Common myeloid progenitor, CD34-positive (primary cell): ENCODE measurements at regions not wholly inside any gene's neighbourhood (a gene's known extent, or its start where the extent isn't known, plus 50 kb on each side); places are given as distances from the start of the nearest gene placed in this dataset.

ENCODE experiments used
- CTCF ChIA-PET: fragments of 350-600 bp; sonication (Branson Sonifier 250); formaldehyde crosslinking; loops from one replicate; lab custom pipeline; 2021; ENCODE audit warnings: antibody characterized with exemption; lab: Charles Lee
- POLR2A ChIA-PET: fragments of 350-600 bp; sonication (Branson Sonifier 250); formaldehyde crosslinking; loops from one replicate; lab custom pipeline; 2021; ENCODE audit warnings: antibody characterized with exemption; lab: Charles Lee
- DNase-seq, 3 donors: peaks; one replicate each; pipeline versions ENCODE4 v3.0.0 to v3.0.0-alpha.2; 2013
- H3K27ac ChIP-seq, 2 experiments: 1 replicate in 1 of 2; 2 replicates in 1 of 2; pipeline ENCODE4 v1.7.0; 2013; ENCODE audit warnings: inconsistent platforms in 2 of 2, low read length in 2 of 2, mild to moderate bottlenecking in 2 of 2, low read depth in 1 of 2, moderate library complexity in 1 of 2; ENCODE audit not compliant: severe bottlenecking in 2 of 2, insufficient read depth in 1 of 2, poor library complexity in 1 of 2
- H3K27me3 ChIP-seq, 5 experiments: replicated peaks in 2 of 5; 1 replicate in 3 of 5; 2 replicates in 2 of 5; pipeline versions ENCODE4 v1.6.1 to v1.7.0; 2013; ENCODE audit warnings: low read length in 4 of 5, mild to moderate bottlenecking in 2 of 5, moderate library complexity in 2 of 5, inconsistent platforms in 1 of 5; ENCODE audit not compliant: insufficient read depth in 5 of 5, control insufficient read depth in 4 of 5
- H3K36me3 ChIP-seq, 4 experiments: 1 replicate in 2 of 4; 2 replicates in 2 of 4; pipeline versions ENCODE4 v1.6.1 to v1.7.0; 2013; ENCODE audit warnings: low read length in 3 of 4, control low read depth in 1 of 4, mild to moderate bottlenecking in 1 of 4; ENCODE audit not compliant: control insufficient read depth in 4 of 4, insufficient read depth in 4 of 4
- H3K4me1 ChIP-seq, 4 experiments: 1 replicate in 3 of 4; 2 replicates in 1 of 4; pipeline versions ENCODE4 v1.6.1 to v1.7.1; 2013; ENCODE audit warnings: low read length in 3 of 4, mild to moderate bottlenecking in 3 of 4, control low read depth in 1 of 4, inconsistent platforms in 1 of 4, moderate library complexity in 1 of 4; ENCODE audit not compliant: control insufficient read depth in 4 of 4, insufficient read depth in 4 of 4; ENCODE audit errors: control extremely low read depth in 1 of 4
- H3K4me3 ChIP-seq, 7 experiments: 1 replicate in 4 of 7; 2 replicates in 3 of 7; pipeline versions ENCODE4 v1.5.1 to v1.7.0; 2013; ENCODE audit warnings: mild to moderate bottlenecking in 7 of 7, low read length in 6 of 7, moderate library complexity in 6 of 7, inconsistent platforms in 2 of 7, low read depth in 2 of 7, control low read depth in 1 of 7; ENCODE audit not compliant: insufficient read depth in 4 of 7, control insufficient read depth in 1 of 7; ENCODE audit errors: extremely low read depth in 1 of 7
- H3K9me3 ChIP-seq, 5 experiments: 1 replicate in 4 of 5; 2 replicates in 1 of 5; pipeline versions ENCODE4 v1.6.1 to v1.7.1; 2013; ENCODE audit warnings: low read length in 4 of 5, mild to moderate bottlenecking in 2 of 5, inconsistent platforms in 1 of 5, low read depth in 1 of 5, moderate library complexity in 1 of 5; ENCODE audit not compliant: control insufficient read depth in 4 of 5, insufficient read depth in 2 of 5; ENCODE audit errors: control extremely low read depth in 1 of 5
- WGBS: methylation state at CpG from one replicate; pipeline ENCODE4 v1.1.5; 2013; ENCODE audit not compliant: insufficient coverage; 5-methylcytosine and 5-hydroxymethylcytosine counted together

DNA sequence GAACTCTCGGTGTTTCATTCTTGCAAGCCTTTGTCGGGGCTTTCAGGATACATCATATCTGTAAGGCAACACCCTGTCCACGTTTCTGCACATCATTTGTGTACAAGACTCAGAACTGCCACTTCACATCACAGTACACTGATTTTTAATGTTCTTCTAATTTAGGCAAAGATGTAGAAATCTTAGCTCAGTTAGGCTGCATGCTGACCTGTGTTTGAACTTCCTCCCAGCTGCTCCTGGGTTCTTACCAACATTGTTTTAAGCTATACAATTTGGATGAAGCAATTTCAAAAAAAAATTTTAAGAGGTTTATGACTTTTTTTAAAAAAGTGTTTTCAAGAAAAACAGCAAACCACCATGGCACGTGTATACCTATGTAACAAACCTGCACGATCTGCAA, 1047.9 kb upstream of the SLC10A2 start:
- H3K27ac ChIP-seq: no peak overlapping the region
- H3K36me3 ChIP-seq: no peaks in the 10 kb centered on the region
- DNase-seq: no peak
- H3K4me3 ChIP-seq: no peak overlapping the region
- CTCF ChIA-PET: no interaction called here
- H3K27me3 ChIP-seq: no peaks in the 10 kb centered on the region
- POLR2A ChIA-PET: no interaction called here
- no peaks in the 10 kb centered on the region for H3K4me1 ChIP-seq
- WGBS: 83% methylated on average over 3 of the region's 5 CpGs
- peaks cover 0 to 2% (median 0%) of the 10 kb centered on the region in 5 experiments for H3K9me3 ChIP-seq

DNA sequence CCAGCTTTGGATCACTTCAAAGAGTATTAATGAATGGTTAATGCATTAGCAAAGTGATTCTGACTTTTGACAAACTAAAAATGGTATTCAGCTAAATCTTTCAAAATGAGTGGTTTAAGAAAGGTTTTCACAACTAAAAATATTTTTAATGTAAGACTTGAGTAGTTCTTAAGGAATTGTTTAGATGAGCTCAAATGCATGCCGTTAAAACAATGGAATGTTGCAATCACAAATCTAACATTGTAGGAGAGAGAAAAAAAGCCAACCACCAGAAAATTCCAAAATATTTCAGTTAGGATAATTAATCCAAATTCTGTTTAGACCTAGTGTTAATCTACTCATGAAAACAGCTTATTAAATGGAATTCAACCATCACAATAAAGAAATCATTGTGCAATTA, 1044.8 kb upstream of the SLC10A2 start:
- H3K4me1 ChIP-seq: no peaks in the 10 kb centered on the region
- CTCF ChIA-PET: no interaction called here
- H3K9me3 ChIP-seq: peaks cover 0 to 2% (median 0%) of the 10 kb centered on the region in 5 experiments
- H3K36me3 ChIP-seq: no peaks in the 10 kb centered on the region
- DNase-seq: no peak
- no CpG with 5 or more reads among the region's 1 CpG for WGBS
- H3K4me3 ChIP-seq: no peak overlapping the region
- no peak overlapping the region for H3K27ac ChIP-seq
- POLR2A ChIA-PET: no interaction called here
- H3K27me3 ChIP-seq: no peaks in the 10 kb centered on the region

GRCh38 chr13:104106705-104107393, 1040.6 kb upstream of the SLC10A2 start:
- H3K4me1 ChIP-seq: no peaks in the 10 kb centered on the region
- no peak overlapping the region for H3K27ac ChIP-seq
- DNase-seq: no peak
- H3K4me3 ChIP-seq: no peak overlapping the region
- ChIA-PET POLR2A (no interaction called here), CTCF (no interaction called here)
- H3K27me3 ChIP-seq: no peaks in the 10 kb centered on the region
- 95% methylated on average over 4 of the region's 9 CpGs for WGBS
- H3K9me3 ChIP-seq: peaks cover 0 to 2% (median 0%) of the 10 kb centered on the region in 5 experiments
- no peaks in the 10 kb centered on the region for H3K36me3 ChIP-seq

DNA sequence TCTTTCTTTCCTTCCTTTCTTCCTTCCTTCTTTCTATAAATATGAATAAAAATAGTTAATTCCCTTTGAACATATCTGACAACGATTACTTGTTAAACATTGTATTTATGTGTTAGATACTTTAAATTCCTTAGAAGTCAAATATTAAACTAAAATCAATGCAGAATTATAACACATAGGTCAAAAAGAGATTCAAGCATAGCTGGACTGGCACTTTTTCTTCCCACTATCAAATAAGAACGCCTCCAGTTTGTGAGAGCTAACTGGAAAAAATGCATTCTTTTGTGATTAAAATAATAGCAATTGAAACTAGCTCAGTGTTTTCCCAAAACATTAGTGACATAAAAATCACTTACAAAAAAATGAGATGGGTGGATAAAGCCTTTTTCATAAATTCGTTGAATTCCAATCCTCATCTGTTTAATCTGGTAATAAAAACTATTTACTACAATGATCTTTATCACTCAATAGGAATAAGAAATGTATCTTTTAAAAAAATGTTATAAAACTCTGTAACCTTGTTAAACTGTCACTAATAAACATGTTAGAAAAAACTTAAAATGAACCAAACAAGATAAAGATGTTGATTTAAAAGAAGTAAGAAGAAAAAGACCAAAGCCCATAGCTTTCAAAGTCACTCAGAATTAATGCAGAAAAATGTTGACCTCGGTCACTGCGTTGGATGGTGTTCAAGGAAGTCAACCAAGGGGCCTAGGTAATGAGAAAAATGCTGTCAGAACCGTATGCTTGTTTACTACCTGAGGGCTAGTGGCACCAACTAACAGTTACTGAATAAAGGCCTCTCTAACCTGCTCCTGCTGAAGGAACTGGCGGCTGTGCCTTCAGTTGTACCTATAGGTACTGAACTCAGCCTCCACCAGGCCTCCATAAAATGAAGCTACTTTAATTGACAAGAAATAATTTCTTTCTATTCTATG, 1039.5 kb upstream of the SLC10A2 start:
- Histone ChIP-seq H3K9me3 (peaks cover 0 to 2% (median 0%) of the 10 kb centered on the region in 5 experiments), H3K27me3 (no peaks in the 10 kb centered on the region), H3K4me3 (no peak overlapping the region), H3K36me3 (no peaks in the 10 kb centered on the region), H3K27ac (no peak overlapping the region), H3K4me1 (no peaks in the 10 kb centered on the region)
- POLR2A ChIA-PET: no interaction called here
- WGBS: 95% methylated on average over 4 of the region's 7 CpGs
- CTCF ChIA-PET: no interaction called here
- DNase-seq: no peak

DNA sequence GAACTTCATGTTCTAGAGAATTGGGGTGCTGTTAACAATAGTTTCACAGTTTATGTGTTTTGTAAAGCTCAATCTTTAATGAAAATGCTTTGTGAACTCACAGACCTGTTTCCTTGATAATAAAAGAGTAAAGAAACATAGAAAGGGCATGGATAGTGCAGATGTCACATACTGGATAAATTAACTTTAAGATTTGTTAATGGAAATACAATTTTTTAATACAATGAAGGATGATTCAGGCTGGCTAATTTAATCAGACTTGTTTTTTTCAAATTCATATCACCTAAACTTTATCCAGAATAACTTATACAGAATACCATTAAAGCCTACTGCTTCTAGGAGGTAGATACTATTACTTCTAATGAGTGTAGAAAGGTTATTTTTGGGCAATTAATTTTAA, 1033.5 kb upstream of the SLC10A2 start:
- no peak overlapping the region for H3K27ac ChIP-seq

DNA sequence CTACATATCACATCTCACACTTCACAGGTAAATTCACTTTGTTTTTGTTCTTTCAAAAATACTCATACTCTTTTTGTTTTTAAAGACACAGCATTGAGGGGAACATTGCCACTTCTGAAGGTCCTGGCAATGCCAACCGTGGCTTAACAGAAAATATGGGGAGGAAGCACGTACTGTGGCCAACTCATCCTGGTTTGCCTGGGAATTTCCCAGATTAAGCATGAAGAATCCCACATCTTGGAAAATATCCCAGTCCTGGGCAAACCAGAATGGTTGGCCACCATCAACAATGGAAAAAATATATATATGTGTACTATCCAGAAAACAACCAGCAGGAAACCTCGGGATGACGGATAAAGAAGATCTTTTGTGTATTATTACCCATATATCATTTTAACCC, 1032.2 kb upstream of the SLC10A2 start:
- ChIA-PET CTCF (no interaction called here), POLR2A (no interaction called here)
- Histone ChIP-seq H3K4me3 (no peak overlapping the region), H3K9me3 (no peaks in the 10 kb centered on the region), H3K27me3 (no peaks in the 10 kb centered on the region), H3K36me3 (no peaks in the 10 kb centered on the region), H3K27ac (no peak overlapping the region), H3K4me1 (no peaks in the 10 kb centered on the region)
- no peak for DNase-seq
- WGBS: 86% methylated on average over 2 of the region's 4 CpGs

More for the DNA sequence above, 1033.5 kb upstream of the SLC10A2 start:
- Histone ChIP-seq H3K4me3 (no peak overlapping the region), H3K36me3 (no peaks in the 10 kb centered on the region), H3K27me3 (no peaks in the 10 kb centered on the region), H3K4me1 (no peaks in the 10 kb centered on the region), H3K9me3 (no peaks in the 10 kb centered on the region)
- ChIA-PET CTCF (no interaction called here), POLR2A (no interaction called here)
- DNase-seq: no peak

- no peaks in the 10 kb centered on the region for H3K36me3 ChIP-seq
- peaks cover 0 to 1% (median 0%) of the 10 kb centered on the region in 5 experiments for H3K9me3 ChIP-seq
- CTCF ChIA-PET: no interaction called here
- 84% methylated on average over 3 of the region's 5 CpGs for WGBS
- no peak overlapping the region for H3K4me3 ChIP-seq
- H3K27me3 ChIP-seq: no peaks in the 10 kb centered on the region
- no peaks in the 10 kb centered on the region for H3K4me1 ChIP-seq
- DNase-seq: no peak
- H3K27ac ChIP-seq: no peak overlapping the region
- POLR2A ChIA-PET: no interaction called here
Measured at GRCh38 chr13:104086759-104087158, 1020.5 kb upstream of the SLC10A2 start.
